Nephron (organoid): ENCODE measurements at regions not wholly inside any gene's neighbourhood (a gene's known extent, or its start where the extent isn't known, plus 50 kb on each side); places are given as distances from the start of the nearest gene placed in this dataset.
A peak's percentile ranks its signal among the peaks of the same experiment; 100 is the strongest.

Experiments used
- H3K27ac Mint-ChIP-seq, 3 experiments: 2 replicates each; pipeline ENCODE4 v1.8.0; 2020; ENCODE audit warnings: mixed read lengths in 3 of 3, mild to moderate bottlenecking in 2 of 3, moderate library complexity in 1 of 3
- H3K27me3 Mint-ChIP-seq: 2 replicates; pipeline ENCODE4 v1.8.0; 2021; ENCODE audit warnings: low read depth, mild to moderate bottlenecking, moderate library complexity, mixed read lengths
- H3K36me3 Mint-ChIP-seq: 2 replicates; pipeline ENCODE4 v1.8.0; 2020; ENCODE audit warnings: low read depth, mixed read lengths
- H3K4me1 Mint-ChIP-seq: 2 replicates; pipeline ENCODE4 v1.8.0; 2020; ENCODE audit warnings: mixed read lengths
- H3K4me3 Mint-ChIP-seq, 3 experiments: 2 replicates each; pipeline ENCODE4 v1.8.0; 2020; ENCODE audit warnings: mild to moderate bottlenecking in 3 of 3, mixed read lengths in 3 of 3, moderate library complexity in 2 of 3
- H3K9me3 Mint-ChIP-seq: 2 replicates; pipeline ENCODE4 v1.8.0; 2020; ENCODE audit warnings: mixed read lengths
- TF ChIP-seq, protein P1 (sequence below), 3 experiments: fragments of 200-600 bp; sonication (generic); IDR thresholded peaks; one replicate each; pipeline ENCODE4 v1.5.0; 2021; ENCODE audit warnings: antibody characterized with exemption in 3 of 3; ENCODE audit not compliant: unreplicated experiment in 3 of 3

DNA sequence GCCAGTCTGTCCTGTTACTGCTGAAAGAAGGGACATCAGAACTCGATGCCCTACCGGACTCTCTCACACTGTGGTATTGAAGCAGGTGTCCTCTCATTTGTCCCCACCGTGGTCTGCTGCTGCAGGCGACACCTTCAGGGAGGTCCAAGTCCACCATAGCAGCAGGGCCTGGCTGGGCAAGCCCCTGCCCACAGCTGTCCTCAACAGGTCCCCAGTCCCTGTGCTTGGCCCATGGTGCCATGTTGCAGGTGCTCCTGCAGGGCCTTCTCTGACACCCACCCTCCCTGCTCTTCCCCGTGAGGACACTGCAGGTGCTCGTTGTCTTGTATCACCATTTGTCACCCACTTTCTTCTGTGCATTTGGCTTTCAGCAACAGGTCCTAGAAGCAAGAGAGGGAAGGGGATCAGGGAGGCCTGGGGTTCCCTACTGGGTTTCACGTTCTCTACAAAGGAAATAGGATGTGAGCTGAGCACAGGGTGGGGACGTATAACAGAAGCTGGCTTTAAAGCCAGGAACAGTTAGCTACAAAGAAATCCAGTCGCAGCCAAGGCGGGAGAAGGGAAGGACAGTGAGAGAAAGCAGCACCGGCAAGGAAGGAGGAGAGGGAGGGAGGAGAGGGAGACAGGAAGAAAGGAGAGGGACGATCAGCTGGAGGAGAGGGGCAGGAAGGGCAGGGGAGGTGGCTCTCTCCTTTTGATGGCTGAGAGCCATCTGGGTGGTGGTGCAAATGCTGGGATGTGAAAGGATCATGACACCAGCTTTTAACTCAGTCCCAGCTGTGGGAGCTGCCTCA, 117.7 kb upstream of the FRMD4A start:
- TF ChIP-seq, protein P1, sequence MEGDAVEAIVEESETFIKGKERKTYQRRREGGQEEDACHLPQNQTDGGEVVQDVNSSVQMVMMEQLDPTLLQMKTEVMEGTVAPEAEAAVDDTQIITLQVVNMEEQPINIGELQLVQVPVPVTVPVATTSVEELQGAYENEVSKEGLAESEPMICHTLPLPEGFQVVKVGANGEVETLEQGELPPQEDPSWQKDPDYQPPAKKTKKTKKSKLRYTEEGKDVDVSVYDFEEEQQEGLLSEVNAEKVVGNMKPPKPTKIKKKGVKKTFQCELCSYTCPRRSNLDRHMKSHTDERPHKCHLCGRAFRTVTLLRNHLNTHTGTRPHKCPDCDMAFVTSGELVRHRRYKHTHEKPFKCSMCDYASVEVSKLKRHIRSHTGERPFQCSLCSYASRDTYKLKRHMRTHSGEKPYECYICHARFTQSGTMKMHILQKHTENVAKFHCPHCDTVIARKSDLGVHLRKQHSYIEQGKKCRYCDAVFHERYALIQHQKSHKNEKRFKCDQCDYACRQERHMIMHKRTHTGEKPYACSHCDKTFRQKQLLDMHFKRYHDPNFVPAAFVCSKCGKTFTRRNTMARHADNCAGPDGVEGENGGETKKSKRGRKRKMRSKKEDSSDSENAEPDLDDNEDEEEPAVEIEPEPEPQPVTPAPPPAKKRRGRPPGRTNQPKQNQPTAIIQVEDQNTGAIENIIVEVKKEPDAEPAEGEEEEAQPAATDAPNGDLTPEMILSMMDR (IDR thresholded peaks at IDR 0.05; ENCODE audit: unreplicated experiment in 3 of 3), result no peak
- no peaks in the 10 kb centered on the region for H3K36me3 Mint-ChIP-seq
- peaks cover 12% of the 10 kb centered on the region for H3K27me3 Mint-ChIP-seq
- peak overlapping the region in 1 of 3 experiments; percentile 21 for H3K27ac Mint-ChIP-seq
- peaks cover 10% of the 10 kb centered on the region for H3K4me1 Mint-ChIP-seq
- no peak overlapping the region for H3K4me3 Mint-ChIP-seq
- H3K9me3 Mint-ChIP-seq, result peaks cover 3% of the 10 kb centered on the region

DNA sequence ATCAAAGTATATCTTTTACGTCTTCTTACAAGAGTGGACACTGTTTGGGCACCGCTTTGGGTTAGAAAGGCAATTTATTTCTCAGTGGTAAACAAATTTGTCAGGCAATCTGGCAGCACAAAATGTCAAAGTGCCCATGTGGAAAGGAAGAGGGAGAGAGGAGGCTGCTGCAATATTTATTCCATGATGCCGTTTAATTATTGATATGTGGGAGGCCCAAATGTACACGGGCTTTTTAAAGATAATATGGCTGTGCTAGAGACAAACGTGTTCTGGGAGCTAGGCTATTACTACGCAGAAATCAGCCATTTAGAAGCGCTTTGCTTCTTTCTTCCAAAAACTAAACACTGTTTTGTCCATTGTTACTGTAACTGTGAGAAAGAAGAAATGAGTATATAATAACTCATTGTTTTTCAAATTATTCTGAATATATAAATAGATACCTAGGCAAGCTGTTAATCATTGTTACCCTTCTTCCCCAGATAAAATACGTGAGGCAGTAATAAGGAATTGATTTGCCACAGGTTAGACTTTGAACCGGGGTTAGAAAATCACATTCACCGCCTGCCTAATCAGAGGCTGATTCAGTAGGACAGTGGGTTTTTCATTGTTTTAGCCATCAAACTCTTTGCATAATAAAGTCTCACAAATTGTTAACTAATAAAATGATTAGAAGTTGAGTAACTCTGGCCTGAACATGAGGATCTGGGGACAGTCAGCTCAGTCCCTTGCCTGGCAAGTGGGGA, 116.5 kb upstream of the FRMD4A start:
- H3K36me3 Mint-ChIP-seq, result no peaks in the 10 kb centered on the region
- peaks cover 10% of the 10 kb centered on the region for H3K4me1 Mint-ChIP-seq
- H3K4me3 Mint-ChIP-seq, result no peak overlapping the region
- H3K27me3 Mint-ChIP-seq, result peaks cover 12% of the 10 kb centered on the region
- no peak overlapping the region for H3K27ac Mint-ChIP-seq
- H3K9me3 Mint-ChIP-seq, result peaks cover 3% of the 10 kb centered on the region
- TF ChIP-seq, protein P1 (IDR thresholded peaks at IDR 0.05; ENCODE audit: unreplicated experiment in 3 of 3), result no peak

DNA sequence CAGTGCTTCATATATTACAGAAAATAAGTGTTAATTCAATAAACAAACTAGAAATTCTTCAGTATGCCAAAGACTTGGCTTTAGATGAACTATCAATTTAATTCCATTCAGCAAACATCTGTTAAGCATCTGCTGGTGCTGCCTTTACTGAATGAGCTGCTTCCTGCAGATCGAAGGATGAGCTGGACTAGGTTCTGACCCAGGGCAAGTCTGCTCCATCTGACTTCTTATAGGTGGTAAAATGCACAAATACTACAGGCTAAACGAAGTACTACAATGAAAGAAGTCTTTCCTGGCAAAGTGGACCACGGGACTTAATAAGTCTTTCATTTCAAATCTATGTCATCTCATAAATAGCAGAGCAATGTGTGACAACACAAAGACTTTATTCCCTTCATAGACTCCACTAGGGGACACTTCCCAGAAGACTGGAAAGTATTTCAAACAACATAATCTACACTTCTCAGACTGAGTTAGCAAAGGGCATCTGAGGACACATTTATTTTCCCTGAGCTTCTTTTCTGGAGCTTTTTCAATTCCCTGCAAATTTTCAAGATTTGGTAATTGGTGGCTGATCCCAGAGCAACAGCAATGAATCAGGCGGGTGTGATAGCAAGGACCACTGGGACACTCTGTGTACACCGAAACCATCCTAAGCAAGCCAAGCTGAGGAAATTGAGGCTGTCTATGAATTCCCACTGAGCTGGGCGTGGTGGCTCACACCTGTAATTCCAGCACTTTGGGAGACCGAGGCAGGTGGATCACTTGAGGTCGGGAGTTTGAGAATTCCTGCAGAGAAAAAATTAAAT, 108.9 kb upstream of the FRMD4A start:
- Mint-ChIP-seq H3K4me3 (no peak overlapping the region), H3K4me1 (no peaks in the 10 kb centered on the region), H3K27ac (no peak overlapping the region), H3K27me3 (peaks cover 11% of the 10 kb centered on the region), H3K9me3 (no peaks in the 10 kb centered on the region), H3K36me3 (no peaks in the 10 kb centered on the region)
- TF ChIP-seq, protein P1 (IDR thresholded peaks at IDR 0.05; ENCODE audit: unreplicated experiment in 3 of 3), result peak in 1 of 3 experiments; percentile 22

DNA sequence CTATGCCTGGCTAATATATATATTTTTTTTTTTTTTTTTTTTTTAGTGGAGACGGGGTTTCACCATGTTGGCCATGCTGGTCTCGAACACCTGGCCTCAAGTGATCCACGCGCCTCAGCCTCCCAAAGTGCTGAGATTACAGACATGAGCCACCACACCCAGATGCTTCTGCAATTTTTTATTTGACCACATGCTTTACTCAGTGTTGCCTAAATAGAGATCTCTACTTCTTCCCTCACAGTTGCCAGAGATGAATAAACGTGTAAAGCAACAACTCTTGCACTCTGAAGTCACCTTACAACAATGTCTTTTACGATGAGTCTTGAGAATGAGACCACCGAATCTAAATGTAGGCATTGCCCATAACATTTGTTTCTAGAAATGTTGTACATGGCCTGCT, 107.9 kb upstream of the FRMD4A start:
- TF ChIP-seq, protein P1 (IDR thresholded peaks at IDR 0.05; ENCODE audit: unreplicated experiment in 3 of 3), result no peak
- Mint-ChIP-seq H3K27ac (no peak overlapping the region), H3K4me3 (no peak overlapping the region), H3K9me3 (no peaks in the 10 kb centered on the region), H3K36me3 (no peaks in the 10 kb centered on the region), H3K27me3 (peaks cover 11% of the 10 kb centered on the region), H3K4me1 (no peaks in the 10 kb centered on the region)

DNA sequence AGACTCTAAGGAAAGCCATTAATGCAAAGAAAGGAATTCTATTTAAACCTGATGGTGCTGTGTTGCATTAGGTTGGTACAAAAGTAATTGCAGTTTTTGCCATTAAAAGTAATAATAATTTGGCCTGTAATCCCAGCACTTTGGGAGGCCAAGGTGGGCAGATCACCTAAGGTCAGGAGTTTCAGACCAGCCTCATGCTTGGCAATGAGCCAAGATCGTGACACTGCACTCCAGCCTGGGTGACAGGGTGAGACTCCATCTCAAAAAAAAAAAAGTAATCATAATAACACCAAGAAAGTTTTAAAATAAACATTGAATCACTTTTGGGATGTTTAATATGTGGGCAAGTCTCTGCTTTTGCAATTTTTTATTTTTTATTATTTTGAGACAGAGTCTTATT, 107.3 kb upstream of the FRMD4A start:
- H3K27me3 Mint-ChIP-seq, result peaks cover 11% of the 10 kb centered on the region
- TF ChIP-seq, protein P1 (IDR thresholded peaks at IDR 0.05; ENCODE audit: unreplicated experiment in 3 of 3), result no peak
- H3K4me1 Mint-ChIP-seq, result no peaks in the 10 kb centered on the region
- H3K4me3 Mint-ChIP-seq, result no peak overlapping the region
- H3K9me3 Mint-ChIP-seq, result no peaks in the 10 kb centered on the region
- no peaks in the 10 kb centered on the region for H3K36me3 Mint-ChIP-seq
- no peak overlapping the region for H3K27ac Mint-ChIP-seq
